T47D (cell line): ENCODE measurements at regions not wholly inside any gene's neighbourhood (a gene's known extent, or its start where the extent isn't known, plus 50 kb on each side); places are given as distances from the start of the nearest gene placed in this dataset.
"Not testable (repeated sequence)": the region's sequence is repeated elsewhere in the genome, so short reads cannot be mapped to it uniquely, and the experiment has no call there.

Experiments used
- DNase-seq, 2 experiments: peaks; one replicate each; pipeline versions ENCODE4 v3.0.0 to v3.0.0-alpha.2; 2011 to 2012; ENCODE audit warnings: low read depth in 1 of 2, low spot score in 1 of 2
- JUND ChIP-seq: IDR thresholded peaks from 2 replicates; pipeline ENCODE4 v1.6.1; 2012; ENCODE audit warnings: low read depth
- in situ Hi-C: cut with HindIII; loops from 2 replicates; pipeline ENCODE4 v1.10.0; 2016; ENCODE audit warnings: low sequenced_read_pairs, low pct_unique_long_range_greater_than_20kb

DNA sequence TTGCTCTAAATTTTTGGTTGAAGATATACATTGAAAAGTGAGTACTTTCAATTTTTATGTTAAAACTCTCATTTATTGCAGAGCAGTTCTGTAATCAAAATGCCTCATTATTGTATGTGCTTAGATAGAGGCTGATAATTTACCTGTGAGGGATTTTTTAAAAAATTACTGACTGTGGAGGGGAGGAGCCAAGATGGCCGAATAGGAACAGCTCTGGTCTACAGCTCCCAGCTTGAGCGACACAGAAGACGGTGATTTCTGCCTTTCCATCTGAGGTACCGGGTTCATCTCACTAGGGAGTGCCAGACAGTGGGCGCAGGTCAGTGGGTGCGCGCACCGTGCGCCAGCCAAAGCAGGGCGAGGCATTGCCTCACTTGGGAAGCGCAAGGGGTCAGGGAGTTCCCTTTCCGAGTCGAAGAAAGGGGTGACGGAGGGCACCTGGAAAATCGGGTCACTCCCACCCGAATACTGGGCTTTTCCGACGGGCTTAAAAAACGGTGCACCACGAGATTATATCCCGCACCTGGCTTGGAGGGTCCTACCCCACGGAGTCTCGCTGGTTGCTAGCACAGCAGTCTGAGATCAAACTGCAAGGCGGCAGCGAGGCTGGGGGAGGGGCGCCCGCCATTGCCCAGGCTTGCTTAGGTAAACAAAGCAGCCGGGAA, 89.4 kb downstream of the DDX11 start:
- in situ Hi-C loops, result not testable (repeated sequence)

DNA sequence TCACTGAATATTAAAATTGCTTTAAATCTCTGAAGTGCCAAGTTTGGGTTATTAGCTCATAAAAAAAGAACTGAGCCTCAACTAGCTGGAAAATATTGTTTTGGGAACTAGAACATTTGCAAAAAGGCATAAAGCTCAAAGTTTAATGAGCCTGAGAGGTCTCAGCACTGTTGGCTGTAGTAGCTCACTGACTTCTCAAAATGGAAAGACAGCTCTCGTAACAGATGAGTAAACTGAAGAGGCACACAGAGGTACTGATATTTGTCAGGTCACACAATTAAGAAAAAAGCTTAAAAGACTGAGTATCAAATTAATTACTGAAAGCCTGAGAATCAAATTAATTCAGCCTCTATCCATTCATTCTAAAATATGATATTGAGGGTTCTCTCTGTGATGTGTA, 100.6 kb downstream of the DDX11 start:
- DNase-seq, in situ Hi-C loops: not testable (repeated sequence)

More for the DNA sequence above, 89.4 kb downstream of the DDX11 start:
- DNase-seq, result not testable (repeated sequence)

DNA sequence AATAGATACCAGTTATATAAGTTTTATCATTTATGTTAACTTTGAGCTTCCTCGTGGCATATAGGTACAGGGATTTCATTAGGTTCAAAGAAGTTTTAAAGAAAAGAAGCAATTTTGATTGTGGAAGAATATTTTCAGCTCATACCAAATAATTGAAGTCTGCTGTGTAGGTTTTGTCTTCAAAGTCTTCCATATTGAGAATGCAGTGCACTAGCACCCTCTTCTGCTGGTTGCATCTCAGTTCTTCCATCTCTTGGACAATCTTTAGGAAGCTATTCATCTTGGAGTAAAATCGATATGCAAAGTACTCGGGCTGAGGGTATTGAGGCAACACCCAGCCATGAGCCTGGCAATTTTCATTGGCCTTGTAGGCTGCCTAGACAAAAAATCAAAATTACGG, 103.9 kb downstream of the DDX11 start:
- in situ Hi-C loops, result not testable (repeated sequence)

DNA sequence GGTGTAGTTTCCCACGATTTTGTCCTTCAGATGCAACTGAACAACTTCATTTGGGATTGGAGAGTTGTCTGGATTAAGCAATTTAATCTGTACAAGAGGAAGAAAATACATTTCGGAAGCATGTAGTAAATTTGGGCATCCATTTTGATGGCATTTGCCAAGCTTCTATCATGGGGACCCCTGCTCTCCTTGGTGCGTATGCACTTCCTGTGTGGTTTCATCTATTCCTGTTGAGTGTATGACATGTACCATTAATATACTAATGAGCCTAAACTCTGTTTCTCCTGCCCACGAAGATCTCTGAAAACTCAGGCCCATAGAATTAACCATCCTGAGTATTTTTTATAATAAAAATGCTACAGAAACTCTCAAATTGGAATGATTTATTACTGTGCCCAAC, 105.2 kb downstream of the DDX11 start:
- in situ Hi-C loops, DNase-seq: not testable (repeated sequence)

More for the DNA sequence above, 103.9 kb downstream of the DDX11 start:
- DNase-seq, result not testable (repeated sequence)

DNA sequence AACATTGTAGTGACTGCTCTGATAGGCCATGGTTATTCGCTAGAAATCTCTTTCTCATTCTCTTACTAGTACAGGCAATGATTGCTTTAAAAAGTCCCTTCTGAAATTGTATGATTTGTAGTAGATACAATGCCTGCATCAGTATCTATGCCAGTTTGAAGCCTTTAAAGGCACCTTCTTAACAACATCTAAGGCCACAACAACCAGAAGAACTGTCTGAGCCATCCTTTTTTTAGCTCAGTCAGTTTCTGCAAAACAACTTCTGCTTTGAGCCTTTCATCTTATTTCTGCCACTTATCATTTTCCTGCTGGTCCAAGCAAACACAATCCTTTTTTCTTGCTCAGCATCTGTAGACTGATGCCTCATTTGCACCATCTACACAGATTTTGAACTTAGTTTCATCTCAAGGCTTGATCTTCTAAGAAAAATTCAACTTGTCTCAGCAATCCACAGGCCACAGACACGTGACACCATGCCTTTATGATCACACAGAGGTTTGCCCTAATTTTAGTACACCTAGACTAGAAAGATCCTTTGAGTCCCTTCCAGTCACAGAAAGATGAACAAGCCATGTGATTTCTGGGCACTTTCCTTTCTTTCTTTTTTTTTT, 106.1 kb downstream of the DDX11 start:
- DNase-seq, in situ Hi-C loops: not testable (repeated sequence)

DNA sequence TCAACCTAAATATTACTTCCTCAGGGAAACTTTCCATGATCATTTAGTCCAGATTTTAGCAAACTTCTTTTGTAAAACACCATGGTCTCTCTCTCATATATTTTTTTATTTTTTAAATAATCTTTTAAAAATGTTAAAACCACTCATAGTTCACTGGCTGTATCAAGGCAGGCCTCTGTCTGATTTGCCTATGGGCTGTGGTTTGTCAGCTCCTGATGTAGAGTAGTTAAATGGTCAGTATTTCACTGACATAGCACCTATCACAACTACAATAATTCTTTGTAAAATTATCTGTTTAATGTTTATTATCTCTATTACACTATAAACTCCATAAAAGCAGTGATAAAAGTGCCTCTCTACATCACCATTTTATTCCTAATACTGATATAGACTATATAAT, 108.9 kb downstream of the DDX11 start:
- in situ Hi-C loops, DNase-seq: not testable (repeated sequence)

DNA sequence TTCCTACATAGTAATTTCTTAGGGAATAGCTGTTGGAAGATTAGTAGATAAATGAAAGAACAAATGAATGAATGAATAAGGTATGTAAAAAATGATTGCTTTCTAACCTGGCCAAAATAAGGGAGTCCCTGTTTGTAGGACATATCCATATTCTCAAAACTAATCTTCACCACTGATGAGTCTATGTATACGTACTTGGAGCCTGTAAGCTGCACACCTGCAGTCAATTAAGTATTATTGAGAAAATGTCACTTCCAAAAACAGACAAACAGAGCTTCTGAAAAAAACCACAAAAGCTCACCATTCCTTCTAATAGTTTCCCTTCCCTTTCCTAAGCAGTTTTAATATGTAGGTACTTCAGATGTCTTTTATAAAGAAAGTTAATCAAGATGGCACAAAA, 109.4 kb downstream of the DDX11 start:
- DNase-seq, in situ Hi-C loops: not testable (repeated sequence)

DNA sequence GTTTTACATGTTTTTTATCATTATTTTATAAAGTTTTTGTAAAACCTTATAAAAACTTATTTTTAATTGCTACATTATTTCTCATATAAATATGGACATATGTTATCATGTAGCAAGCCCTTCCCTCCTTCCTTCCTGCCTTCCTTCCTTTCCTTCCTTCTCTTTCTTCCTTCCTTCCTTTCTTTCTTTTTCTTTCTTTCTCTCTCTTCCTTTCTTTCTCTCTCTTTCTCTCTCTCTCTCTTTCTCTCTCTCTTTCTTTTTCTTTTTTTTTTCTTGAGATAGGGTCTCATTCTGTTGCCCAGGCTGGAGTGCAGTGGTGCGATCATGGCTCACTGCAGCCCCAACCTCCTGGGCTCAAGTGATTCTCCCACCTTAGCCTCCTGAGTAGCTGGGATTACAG, 110.2 kb downstream of the DDX11 start:
- DNase-seq, in situ Hi-C loops: not testable (repeated sequence)

DNA sequence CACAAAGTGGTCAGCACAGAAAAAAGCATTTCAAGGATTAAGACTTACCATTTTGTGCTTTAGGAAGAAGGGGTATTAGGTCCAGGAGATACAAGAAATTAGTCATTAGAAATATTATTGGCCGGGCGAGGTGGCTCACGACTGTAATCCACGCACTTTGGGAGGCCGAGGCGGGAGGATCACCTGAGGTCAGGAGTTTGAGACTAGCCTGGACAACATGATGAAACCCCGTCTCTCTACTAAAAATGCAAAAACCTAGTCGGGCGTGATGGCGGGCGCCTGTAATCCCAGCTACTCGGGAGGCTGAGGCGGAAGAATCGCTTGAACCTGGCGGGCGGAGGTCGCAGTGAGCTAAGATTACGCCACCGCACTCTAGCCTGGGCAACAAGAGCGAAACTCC, 111.0 kb downstream of the DDX11 start:
- DNase-seq, in situ Hi-C loops: not testable (repeated sequence)

DNA sequence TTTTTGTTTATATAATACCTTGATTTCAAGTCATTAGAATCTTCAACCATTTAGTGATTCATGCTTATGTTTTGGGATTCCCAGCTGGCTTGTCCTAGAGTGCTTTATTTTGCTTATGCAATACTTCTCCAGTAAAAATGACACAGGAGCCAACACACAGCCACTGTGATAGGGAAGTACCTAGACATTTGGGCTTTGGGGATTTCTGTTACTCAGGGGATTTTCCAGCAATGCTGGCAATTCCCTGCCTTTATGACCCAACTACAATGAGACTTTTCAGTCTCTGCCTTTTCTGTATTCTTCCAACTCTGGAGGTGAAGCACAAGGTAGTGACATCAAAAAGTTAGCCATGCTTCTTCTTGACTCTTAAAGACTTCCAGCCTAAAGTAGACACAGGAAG, 119.0 kb downstream of the DDX11 start:
- DNase-seq, in situ Hi-C loops: not testable (repeated sequence)

DNA sequence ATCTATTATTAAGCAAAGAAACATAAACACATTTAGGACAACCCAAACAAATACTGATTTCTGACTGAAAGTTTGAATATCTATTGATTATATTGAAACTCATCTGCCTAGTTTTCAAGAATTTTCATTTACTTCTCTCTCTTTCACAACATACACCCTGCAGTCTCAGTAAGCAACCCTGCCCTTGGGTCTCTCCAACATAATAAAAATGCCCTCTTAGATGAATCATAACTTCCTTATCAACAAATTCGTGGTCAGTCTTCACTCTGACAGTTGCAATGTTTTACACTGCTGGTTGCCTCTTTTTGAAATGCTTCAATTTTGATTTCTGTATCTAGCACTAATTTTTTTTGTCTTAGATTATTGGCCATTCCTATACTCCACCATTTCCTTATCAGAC, 122.0 kb downstream of the DDX11 start:
- DNase-seq, in situ Hi-C loops: not testable (repeated sequence)

DNA sequence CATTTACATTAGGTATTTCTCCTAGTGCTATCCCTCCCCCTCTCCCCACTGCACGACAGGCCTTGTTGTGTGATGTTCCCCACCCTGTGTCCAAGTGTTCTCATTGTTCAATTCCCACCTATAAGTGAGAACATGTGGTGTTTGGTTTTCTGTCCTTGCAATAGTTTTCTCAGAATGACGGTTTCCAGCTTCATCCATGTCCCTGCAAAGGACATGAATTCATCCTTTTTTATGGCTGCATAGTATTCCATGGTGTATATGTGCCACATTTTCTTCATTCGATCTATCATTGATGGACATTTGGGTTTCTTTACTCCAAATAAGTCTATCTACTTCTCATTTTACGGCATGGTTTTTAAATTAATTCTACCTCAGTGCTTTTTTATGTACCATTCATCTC, 125.8 kb downstream of the DDX11 start:
- DNase-seq, in situ Hi-C loops: not testable (repeated sequence)

DNA sequence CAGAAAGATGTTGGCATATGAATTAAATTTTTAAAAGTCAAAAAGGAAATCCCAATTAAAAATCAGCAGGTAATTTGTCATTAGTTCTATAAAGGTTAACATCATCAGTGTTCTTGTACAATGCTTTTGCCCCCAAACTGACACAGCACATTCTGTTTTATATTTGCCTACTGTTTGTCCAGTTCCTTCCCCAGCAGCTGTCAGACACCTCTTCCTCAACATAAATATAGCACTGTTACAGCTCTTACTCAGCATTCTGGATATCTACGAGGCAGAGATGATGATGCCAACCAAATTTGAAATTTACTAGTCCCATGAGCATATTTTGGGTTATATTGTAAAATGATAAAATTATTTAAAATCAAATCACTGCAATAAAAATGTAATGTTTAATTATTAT, 124.6 kb downstream of the SINHCAF start:
- TF ChIP-seq JUND, result no peak
- in situ Hi-C loops, result no loop called here
- no peak for DNase-seq

DNA sequence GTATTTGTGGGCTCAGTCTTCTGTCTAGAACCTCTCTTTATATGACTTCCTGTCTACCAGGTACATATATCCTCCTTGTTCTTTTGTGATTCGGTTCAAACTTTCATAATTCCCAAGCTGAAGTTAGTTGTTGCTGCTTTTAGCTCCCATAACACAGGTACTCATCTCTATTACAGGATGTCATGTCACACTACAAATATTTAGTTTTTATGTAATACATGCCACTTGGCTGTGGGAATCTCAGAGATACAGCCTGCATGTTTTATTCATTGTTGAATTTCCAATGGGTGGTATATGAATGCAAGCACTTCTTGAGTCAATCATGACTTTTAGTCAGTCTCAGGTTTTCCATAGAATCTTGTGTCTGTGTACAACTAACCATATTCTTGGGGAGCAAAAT, 122.7 kb downstream of the SINHCAF start:
- no peak for DNase-seq
- no peak for TF ChIP-seq JUND
- in situ Hi-C loops, result no loop called here
